Kidney (tissue), 13 donors: ENCODE measurements at regions not wholly inside any gene's neighbourhood (a gene's known extent, or its start where the extent isn't known, plus 50 kb on each side); places are given as distances from the start of the nearest gene placed in this dataset.
A peak's percentile ranks its signal among the peaks of the same experiment; 100 is the strongest.

Source experiments
- DNase-seq, 5 donors: peaks; one replicate each; pipeline ENCODE4 v3.0.0-alpha.2; 2013 to 2020
- FAIRE-seq: peaks from 2 replicates; lab custom pipeline; 2012; peaks lifted over from hg19 to GRCh38; lab: Jason Lieb, UNC
- H3K27ac ChIP-seq, 2 donors: one replicate each; pipeline ENCODE4 v1.7.0; 2013; ENCODE audit warnings: low read depth in 2 of 2, low read length in 2 of 2, inconsistent platforms in 1 of 2
- H3K27me3 ChIP-seq: one replicate; pipeline ENCODE4 v1.7.1; 2013; ENCODE audit warnings: low read length, inconsistent platforms; ENCODE audit not compliant: control insufficient read depth, insufficient read depth
- H3K36me3 ChIP-seq, 3 donors: one replicate each; pipeline versions ENCODE4 v1.7.0 to v1.7.1; 2013; ENCODE audit warnings: low read length in 3 of 3, control low read depth in 1 of 3, inconsistent platforms in 1 of 3; ENCODE audit not compliant: insufficient read depth in 3 of 3, control insufficient read depth in 2 of 3
- H3K4me1 ChIP-seq, 3 donors: one replicate each; pipeline versions ENCODE4 v1.7.0 to v1.7.1; 2013; ENCODE audit warnings: low read length in 3 of 3, inconsistent platforms in 1 of 3, low read depth in 1 of 3; ENCODE audit not compliant: control insufficient read depth in 2 of 3, insufficient read depth in 2 of 3
- H3K4me3 ChIP-seq, 3 donors: one replicate each; pipeline versions ENCODE4 v1.7.0 to v1.8.1; 2013; ENCODE audit warnings: low read length in 3 of 3, control low read depth in 1 of 3, inconsistent platforms in 1 of 3
- H3K9ac ChIP-seq, 3 donors: one replicate each; pipeline versions ENCODE4 v1.7.0 to v1.7.1; 2013; ENCODE audit warnings: low read length in 3 of 3, control low read depth in 1 of 3, inconsistent platforms in 1 of 3
- H3K9me3 ChIP-seq, 3 donors: one replicate each; pipeline versions ENCODE4 v1.7.0 to v1.7.1; 2013; ENCODE audit warnings: low read length in 3 of 3, control low read depth in 1 of 3, inconsistent platforms in 1 of 3; ENCODE audit not compliant: control insufficient read depth in 2 of 3, insufficient read depth in 1 of 3
- intact Hi-C: fragments of 100-400 bp; cut with DNase I; formaldehyde crosslinking; loops from one replicate; pipeline ENCODE4 v1.11.1; 2022
- TF ChIP-seq, protein P1 (sequence below): IDR thresholded peaks from 3 replicates; pipeline ENCODE4 v1.5.1; 2012; ENCODE audit warnings: mild to moderate bottlenecking, moderate library complexity, borderline replicate concordance; ENCODE audit not compliant: insufficient read depth; ENCODE audit errors: extremely low read depth
- donor health status: control.
- donor health status: control.
- donor health status: control.
- donor health status: control.
- donor health status: control.
- donor health status: DM: yes; HTN: yes; CAD: no.
- donor health status: Normal renal cell carcinoma (clear cell type).

DNA sequence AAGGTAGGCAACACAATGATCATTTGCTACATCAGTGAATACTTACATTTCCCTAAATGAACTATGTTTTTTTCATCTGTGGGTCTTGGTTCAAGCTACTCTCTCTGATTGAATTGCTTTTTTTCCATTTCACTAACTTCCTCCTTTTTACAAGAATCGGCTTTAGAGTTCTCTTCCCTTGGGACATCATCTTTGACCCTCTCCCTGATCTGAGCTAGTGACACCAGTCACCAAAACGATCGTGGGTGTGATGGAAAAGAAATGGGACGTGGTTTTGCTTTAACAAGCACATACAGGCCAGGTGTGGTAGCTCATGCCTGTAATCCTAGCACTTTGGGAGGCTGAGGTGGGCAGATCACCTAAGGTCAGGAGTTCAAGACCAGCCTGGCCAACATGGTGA, 129.9 kb downstream of the WT1 start:
- no peak overlapping the region for H3K4me3 ChIP-seq
- H3K9ac ChIP-seq = no peak overlapping the region
- DNase-seq (no peak), FAIRE-seq (no peak)
- no peak overlapping the region for H3K27ac ChIP-seq
- intact Hi-C loops = no loop called here
- no peaks in the 10 kb centered on the region for H3K9me3 ChIP-seq
- TF ChIP-seq, protein P1, sequence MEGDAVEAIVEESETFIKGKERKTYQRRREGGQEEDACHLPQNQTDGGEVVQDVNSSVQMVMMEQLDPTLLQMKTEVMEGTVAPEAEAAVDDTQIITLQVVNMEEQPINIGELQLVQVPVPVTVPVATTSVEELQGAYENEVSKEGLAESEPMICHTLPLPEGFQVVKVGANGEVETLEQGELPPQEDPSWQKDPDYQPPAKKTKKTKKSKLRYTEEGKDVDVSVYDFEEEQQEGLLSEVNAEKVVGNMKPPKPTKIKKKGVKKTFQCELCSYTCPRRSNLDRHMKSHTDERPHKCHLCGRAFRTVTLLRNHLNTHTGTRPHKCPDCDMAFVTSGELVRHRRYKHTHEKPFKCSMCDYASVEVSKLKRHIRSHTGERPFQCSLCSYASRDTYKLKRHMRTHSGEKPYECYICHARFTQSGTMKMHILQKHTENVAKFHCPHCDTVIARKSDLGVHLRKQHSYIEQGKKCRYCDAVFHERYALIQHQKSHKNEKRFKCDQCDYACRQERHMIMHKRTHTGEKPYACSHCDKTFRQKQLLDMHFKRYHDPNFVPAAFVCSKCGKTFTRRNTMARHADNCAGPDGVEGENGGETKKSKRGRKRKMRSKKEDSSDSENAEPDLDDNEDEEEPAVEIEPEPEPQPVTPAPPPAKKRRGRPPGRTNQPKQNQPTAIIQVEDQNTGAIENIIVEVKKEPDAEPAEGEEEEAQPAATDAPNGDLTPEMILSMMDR = no peak
- H3K36me3 ChIP-seq = no peaks in the 10 kb centered on the region
- no peaks in the 10 kb centered on the region for H3K27me3 ChIP-seq
- no peaks in the 10 kb centered on the region for H3K4me1 ChIP-seq

GRCh38 chr11:32307471-32307870, 127.9 kb downstream of the WT1 start:
- TF ChIP-seq, protein P1 = no peak
- intact Hi-C loops = no loop called here
- Histone ChIP-seq H3K4me3 (no peak overlapping the region), H3K9ac (no peak overlapping the region), H3K36me3 (no peaks in the 10 kb centered on the region), H3K9me3 (no peaks in the 10 kb centered on the region), H3K27ac (no peak overlapping the region), H3K27me3 (no peaks in the 10 kb centered on the region), H3K4me1 (peaks cover 0 to 6% (median 0%) of the 10 kb centered on the region in 3 donors)
- DNase-seq (peak in 1 of 5 donors; percentile 58), FAIRE-seq (no peak)

DNA sequence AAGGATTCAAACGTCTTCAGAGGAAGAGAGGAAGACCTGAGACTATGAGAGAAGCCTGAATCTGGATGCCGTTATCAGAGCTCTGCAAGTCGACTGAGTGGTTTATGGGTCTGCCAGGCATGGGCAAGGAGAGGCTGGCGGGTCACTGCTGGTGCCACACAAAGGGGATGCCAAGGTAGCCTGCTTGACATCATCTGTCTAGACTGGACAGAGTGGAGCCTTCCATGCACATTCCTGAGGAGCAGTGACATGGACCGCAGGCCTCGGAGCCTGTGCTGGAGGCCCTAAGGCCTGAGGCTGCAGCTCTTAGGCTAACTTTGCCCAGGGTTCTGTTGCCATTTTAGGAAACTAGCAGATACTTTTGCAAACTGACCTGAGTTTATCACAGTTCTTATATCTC, 127.4 kb downstream of the WT1 start:
- TF ChIP-seq, protein P1 = no peak
- no peak for FAIRE-seq
- Histone ChIP-seq H3K27me3 (no peaks in the 10 kb centered on the region), H3K9me3 (no peaks in the 10 kb centered on the region), H3K9ac (no peak overlapping the region), H3K4me1 (peaks cover 0 to 6% (median 0%) of the 10 kb centered on the region in 3 donors), H3K4me3 (no peak overlapping the region), H3K27ac (no peak overlapping the region), H3K36me3 (no peaks in the 10 kb centered on the region)
- intact Hi-C loops = no loop called here
- peak in 4 of 5 donors; percentile 67 to 82 (median 71) for DNase-seq
